ENCODE measurements at regions not wholly inside any gene's neighbourhood (a gene's known extent, or its start where the extent isn't known, plus 50 kb on each side); places are given as distances from the start of the nearest gene placed in this dataset.

- TF ChIP-seq POLR2A (IDR thresholded peaks at IDR 0.05; ENCODE audit: extremely low read depth, insufficient read length) (no peak), CTCF (IDR thresholded peaks at IDR 0.05; ENCODE audit: low read depth, low read length) (no peak), MAX (IDR thresholded peaks at IDR 0.05; ENCODE audit: low read depth, low read length) (no peak)
Measured at GRCh38 chr7:79984210-79984609, 150.4 kb upstream of the GNAI1 start.

Measured in NB4 (cell line).